ENCODE measurements at regions not wholly inside any gene's neighbourhood (a gene's known extent, or its start where the extent isn't known, plus 50 kb on each side); places are given as distances from the start of the nearest gene placed in this dataset.

- H3K27me3 ChIP-seq: no peaks in the 10 kb centered on the region
- peak in 1 of 2 donors; percentile 15 for DNase-seq
- no peak overlapping the region for H3K4me3 ChIP-seq
- peak in 1 of 2 donors; percentile 56 for ATAC-seq
- no peaks in the 10 kb centered on the region for H3K9me3 ChIP-seq
- in situ Hi-C loops (cut with MboI; ENCODE audit: low sequenced_read_pairs in 4 of 4) (no loop called here), intact Hi-C loops (cut with DNase I; ENCODE audit: low total_unique reads) (no loop called here)
- H3K36me3 ChIP-seq: no peaks in the 10 kb centered on the region
- H3K4me1 ChIP-seq: peaks cover 0 to 9% of the 10 kb centered on the region in 2 donors
- H3K27ac ChIP-seq: no peak overlapping the region
- TF ChIP-seq POLR2A (IDR thresholded peaks at IDR 0.05) (no peak), CTCF (IDR thresholded peaks at IDR 0.05 in 4 of 5, conservative IDR thresholded peaks at IDR 0.05 in 1 of 5) (no peak)
Measured at GRCh38 chr4:55183926-55184599, 58.7 kb upstream of the KDR start.

GRCh38 chr4:55184600-55185523, 59.5 kb upstream of the KDR start:
- TF ChIP-seq POLR2A (IDR thresholded peaks at IDR 0.05) (no peak), CTCF (IDR thresholded peaks at IDR 0.05 in 4 of 5, conservative IDR thresholded peaks at IDR 0.05 in 1 of 5) (no peak)
- intact Hi-C loops (cut with DNase I; ENCODE audit: low total_unique reads): no loop called here
- H3K36me3 ChIP-seq: no peaks in the 10 kb centered on the region
- peaks cover 0 to 9% of the 10 kb centered on the region in 2 donors for H3K4me1 ChIP-seq
- in situ Hi-C loops (cut with MboI; ENCODE audit: low sequenced_read_pairs in 4 of 4): no loop called here
- ATAC-seq (no peak), DNase-seq (no peak)
- H3K4me3 ChIP-seq: no peak overlapping the region
- no peaks in the 10 kb centered on the region for H3K27me3 ChIP-seq
- H3K27ac ChIP-seq: no peak overlapping the region
- no peaks in the 10 kb centered on the region for H3K9me3 ChIP-seq

- in situ Hi-C loops (cut with MboI; ENCODE audit: low sequenced_read_pairs in 4 of 4): no loop called here
- H3K9me3 ChIP-seq: no peaks in the 10 kb centered on the region
- intact Hi-C loops (cut with DNase I; ENCODE audit: low total_unique reads): no loop called here
- peak overlapping the region in 2 of 4 donors; percentile 3 to 48 for H3K27ac ChIP-seq
- H3K4me1 ChIP-seq: peaks cover 0 to 9% of the 10 kb centered on the region in 2 donors
- TF ChIP-seq POLR2A (IDR thresholded peaks at IDR 0.05): no peak
- TF ChIP-seq CTCF (IDR thresholded peaks at IDR 0.05 in 4 of 5, conservative IDR thresholded peaks at IDR 0.05 in 1 of 5): no peak
- H3K27me3 ChIP-seq: no peaks in the 10 kb centered on the region
- no peak for ATAC-seq
- DNase-seq: no peak
- H3K4me3 ChIP-seq: no peak overlapping the region
- H3K36me3 ChIP-seq: no peaks in the 10 kb centered on the region
Measured at GRCh38 chr4:55186123-55186522, 60.7 kb upstream of the KDR start.

- H3K27me3 ChIP-seq: no peaks in the 10 kb centered on the region
- DNase-seq (no peak), ATAC-seq (no peak)
- peaks cover 0 to 6% of the 10 kb centered on the region in 2 donors for H3K4me1 ChIP-seq
- peak overlapping the region in 2 of 4 donors; percentile 3 to 48 for H3K27ac ChIP-seq
- in situ Hi-C loops (cut with MboI; ENCODE audit: low sequenced_read_pairs in 4 of 4): no loop called here
- no peaks in the 10 kb centered on the region for H3K36me3 ChIP-seq
- no peaks in the 10 kb centered on the region for H3K9me3 ChIP-seq
- H3K4me3 ChIP-seq: no peak overlapping the region
- intact Hi-C loops (cut with DNase I; ENCODE audit: low total_unique reads): no loop called here
- TF ChIP-seq POLR2A (IDR thresholded peaks at IDR 0.05) (no peak), CTCF (IDR thresholded peaks at IDR 0.05 in 4 of 5, conservative IDR thresholded peaks at IDR 0.05 in 1 of 5) (no peak)
Measured at GRCh38 chr4:55186700-55187099, 61.3 kb upstream of the KDR start.
